RWPE1 (cell line): ENCODE measurements at regions not wholly inside any gene's neighbourhood (a gene's known extent, or its start where the extent isn't known, plus 50 kb on each side); places are given as distances from the start of the nearest gene placed in this dataset.

Experiments used
- CTCF ChIA-PET: fragments of 350-600 bp; sonication (Branson Sonifier 250); formaldehyde crosslinking; extraction: SDS; loops from one replicate; lab custom pipeline; 2021; lab: Yijun Ruan, JAX
- POLR2A ChIA-PET: fragments of 400-600 bp; formaldehyde crosslinking; extraction: SDS; loops from one replicate; lab custom pipeline; 2020; ENCODE audit warnings: antibody characterized with exemption; ENCODE audit not compliant: low non-redundant PET; lab: Yijun Ruan, JAX
- DNase-seq: peaks from one replicate; pipeline ENCODE4 v3.0.0; 2012; ENCODE audit warnings: low spot score
- H3K27ac ChIP-seq: fragments of 450-650 bp; 2 replicates; pipeline ENCODE4 v1.5.1; 2017
- TF ChIP-seq, protein P1 (sequence below): fragments of 450-650 bp; conservative IDR thresholded peaks from 2 replicates; pipeline ENCODE4 v1.5.1; 2017; ENCODE audit warnings: low read depth, mild to moderate bottlenecking

DNA sequence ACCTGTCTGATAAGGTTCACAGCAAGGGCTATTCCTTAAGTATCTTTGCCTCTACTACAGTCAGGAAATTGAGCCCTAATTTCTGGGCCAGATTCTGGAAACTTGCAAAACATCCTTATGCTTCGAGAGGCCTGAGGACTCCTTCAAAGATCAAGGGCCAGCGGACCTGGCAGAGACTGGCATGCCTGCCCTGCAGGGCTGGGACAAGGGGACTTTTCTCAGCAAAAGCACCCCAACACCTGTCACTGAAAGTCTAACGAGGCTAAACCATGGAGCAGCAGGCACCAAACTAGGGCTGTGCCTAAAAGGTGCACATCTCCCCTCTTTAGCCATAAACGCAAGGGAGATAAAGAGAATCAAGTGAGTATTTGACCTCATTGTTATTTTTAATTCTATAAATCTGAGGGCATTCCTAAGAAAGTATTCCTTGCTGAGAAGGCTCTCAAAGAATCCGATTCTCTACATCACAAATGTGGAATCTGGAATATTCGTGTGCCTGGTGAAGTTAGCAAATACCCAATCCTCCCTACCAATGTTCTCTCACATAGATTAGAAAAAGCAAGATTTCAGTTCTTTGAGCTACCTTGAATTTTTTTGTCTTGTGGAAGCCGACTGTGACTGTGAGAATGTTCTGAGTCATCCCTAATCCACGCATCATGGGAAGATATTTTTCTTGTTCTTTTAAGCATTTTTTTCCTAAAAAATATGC lies 328.2 kb upstream of the NOVA1 start:
- TF ChIP-seq, protein P1, sequence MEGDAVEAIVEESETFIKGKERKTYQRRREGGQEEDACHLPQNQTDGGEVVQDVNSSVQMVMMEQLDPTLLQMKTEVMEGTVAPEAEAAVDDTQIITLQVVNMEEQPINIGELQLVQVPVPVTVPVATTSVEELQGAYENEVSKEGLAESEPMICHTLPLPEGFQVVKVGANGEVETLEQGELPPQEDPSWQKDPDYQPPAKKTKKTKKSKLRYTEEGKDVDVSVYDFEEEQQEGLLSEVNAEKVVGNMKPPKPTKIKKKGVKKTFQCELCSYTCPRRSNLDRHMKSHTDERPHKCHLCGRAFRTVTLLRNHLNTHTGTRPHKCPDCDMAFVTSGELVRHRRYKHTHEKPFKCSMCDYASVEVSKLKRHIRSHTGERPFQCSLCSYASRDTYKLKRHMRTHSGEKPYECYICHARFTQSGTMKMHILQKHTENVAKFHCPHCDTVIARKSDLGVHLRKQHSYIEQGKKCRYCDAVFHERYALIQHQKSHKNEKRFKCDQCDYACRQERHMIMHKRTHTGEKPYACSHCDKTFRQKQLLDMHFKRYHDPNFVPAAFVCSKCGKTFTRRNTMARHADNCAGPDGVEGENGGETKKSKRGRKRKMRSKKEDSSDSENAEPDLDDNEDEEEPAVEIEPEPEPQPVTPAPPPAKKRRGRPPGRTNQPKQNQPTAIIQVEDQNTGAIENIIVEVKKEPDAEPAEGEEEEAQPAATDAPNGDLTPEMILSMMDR = no peak
- ChIA-PET CTCF (no interaction called here), POLR2A (no interaction called here)
- no peak overlapping the region for H3K27ac ChIP-seq
- DNase-seq = no peak

DNA sequence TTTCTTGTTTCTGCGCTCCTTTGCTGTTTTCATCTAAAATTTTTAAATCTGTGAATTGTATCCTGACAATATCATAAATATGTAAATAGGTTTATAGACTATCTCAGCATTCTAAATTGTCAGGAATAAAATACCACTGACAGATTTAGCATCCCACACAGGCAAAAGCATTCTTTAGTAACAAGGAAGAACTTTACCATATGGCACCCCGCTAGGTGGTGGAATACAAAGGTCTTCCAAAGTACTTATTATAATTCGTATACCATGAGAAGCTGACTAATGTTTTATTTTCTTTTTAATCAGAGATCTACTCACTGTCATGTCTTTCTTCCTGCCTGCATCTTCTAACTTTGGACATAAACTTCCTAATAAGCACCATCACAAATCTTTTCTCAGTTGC lies 328.8 kb upstream of the NOVA1 start:
- TF ChIP-seq, protein P1 = no peak
- no peak overlapping the region for H3K27ac ChIP-seq
- POLR2A ChIA-PET = no interaction called here
- CTCF ChIA-PET = no interaction called here
- no peak for DNase-seq

DNA sequence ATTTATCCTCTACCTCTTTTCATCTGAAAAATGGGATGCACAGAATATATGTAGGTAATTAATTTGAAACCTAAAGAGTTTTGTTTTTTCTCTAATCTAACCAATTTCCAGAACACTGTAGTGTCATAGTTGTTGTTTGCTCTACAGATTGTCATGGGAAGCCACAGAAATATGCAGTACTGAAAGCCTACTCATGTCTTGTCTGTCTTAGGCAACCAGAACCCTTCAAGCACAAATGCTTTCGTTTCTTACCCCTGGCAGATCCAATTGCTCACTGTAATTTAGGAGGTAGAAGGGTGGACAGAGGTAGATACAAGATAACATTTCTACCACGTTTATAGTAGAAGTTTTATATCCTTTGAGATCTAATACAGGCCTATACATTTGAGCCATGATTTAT lies 330.2 kb upstream of the NOVA1 start:
- POLR2A ChIA-PET = no interaction called here

DNA sequence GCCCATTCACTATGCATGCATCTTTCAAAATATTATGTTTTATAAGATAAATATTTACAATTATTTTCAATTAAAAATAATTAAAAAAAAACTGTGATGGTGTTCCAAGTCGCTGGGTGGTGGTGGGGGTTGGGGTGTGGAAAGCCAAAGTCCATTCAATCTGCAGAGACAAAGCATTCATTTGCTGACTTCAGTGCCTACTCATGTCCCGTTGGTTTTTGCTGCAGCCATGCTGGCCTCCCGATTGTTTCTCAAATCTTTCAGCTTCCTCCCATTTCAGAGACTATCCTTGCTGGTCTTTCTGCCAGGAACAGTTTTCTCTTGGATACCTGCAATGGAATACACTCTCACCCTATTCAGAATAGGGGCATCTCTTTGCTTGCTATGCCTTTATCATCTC lies 331.5 kb upstream of the NOVA1 start:
- no peak overlapping the region for H3K27ac ChIP-seq
- DNase-seq = no peak
- POLR2A ChIA-PET = no interaction called here
- TF ChIP-seq, protein P1 = no peak
- CTCF ChIA-PET = interaction anchor here (0.7 kb wide), 1 partner anchor 1560 kb away, joined by 3 read pairs; no protein-coding TSS in a partner anchor

More for the DNA sequence above, 330.2 kb upstream of the NOVA1 start:
- DNase-seq = no peak
- CTCF ChIA-PET = no interaction called here
- no peak overlapping the region for H3K27ac ChIP-seq
- TF ChIP-seq, protein P1 = no peak

DNA sequence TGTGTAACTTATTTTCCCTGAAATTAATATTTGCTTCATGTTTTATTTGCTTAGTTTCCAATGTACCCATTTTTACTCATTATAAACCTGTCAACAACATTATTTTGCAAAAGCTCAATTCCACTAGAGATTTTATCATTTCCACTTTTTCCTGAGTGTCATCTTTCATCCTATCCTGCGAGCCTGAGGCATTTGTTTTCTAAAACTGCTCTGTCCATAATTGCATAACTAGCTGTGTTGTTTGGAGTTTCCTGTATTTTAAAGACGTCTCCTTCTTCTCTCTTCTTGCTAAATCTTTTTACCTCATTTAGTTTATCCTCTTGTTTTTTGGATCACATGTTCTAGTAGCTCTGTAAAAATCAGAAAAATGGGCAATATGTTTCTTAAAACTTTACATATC lies 332.7 kb upstream of the NOVA1 start:
- no peak for DNase-seq
- TF ChIP-seq, protein P1 = no peak
- CTCF ChIA-PET = interaction anchor here (0.5 to 0.9 kb wide), 5 partner anchors 19 to 589 kb away, joined by 3 to 4 read pairs (median 3); no protein-coding TSS in a partner anchor
- no peak overlapping the region for H3K27ac ChIP-seq
- POLR2A ChIA-PET = no interaction called here

DNA sequence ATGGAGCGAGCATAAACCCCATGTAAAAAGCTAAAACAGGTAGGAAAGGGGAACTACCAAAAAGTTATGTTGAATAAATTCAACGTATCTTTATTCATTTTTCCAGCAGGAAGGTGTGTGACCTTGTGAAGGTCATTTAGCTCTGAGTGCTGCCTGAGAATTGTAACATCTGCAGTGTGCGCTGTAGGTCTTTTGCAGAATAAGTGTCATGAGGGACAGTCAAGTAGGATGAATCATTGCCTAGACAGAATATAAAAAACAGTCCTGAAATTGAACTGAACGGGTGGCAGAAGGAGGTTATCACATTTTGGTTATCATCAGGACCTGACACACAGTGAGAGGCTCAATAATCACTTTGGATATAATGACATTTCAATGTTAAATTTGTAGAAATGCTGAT lies 334.8 kb upstream of the NOVA1 start:
- no peak overlapping the region for H3K27ac ChIP-seq
- ChIA-PET POLR2A (no interaction called here), CTCF (no interaction called here)
- TF ChIP-seq, protein P1 = no peak
- no peak for DNase-seq
